CD4-positive, alpha-beta T cell treated with Interleukin-15 for 1 hour (primary cell): ENCODE measurements at regions not wholly inside any gene's neighbourhood (a gene's known extent, or its start where the extent isn't known, plus 50 kb on each side); places are given as distances from the start of the nearest gene placed in this dataset.

Experiments used
- DNase-seq: peaks from one replicate; pipeline ENCODE4 v3.0.0-alpha.2; 2020

GRCh38 chr6:106035655-106036054, 50.5 kb upstream of the PRDM1 start:
- no peak for DNase-seq

GRCh38 chr6:106033806-106034205, 52.3 kb upstream of the PRDM1 start:
- DNase-seq, result no peak

- DNase-seq, result no peak
These were observed 58.4 kb upstream of the PRDM1 start for GRCh38 chr6:106027758-106028157.

GRCh38 chr6:106026748-106027715, 59.1 kb upstream of the PRDM1 start:
- DNase-seq, result no peak

GRCh38 chr6:106025655-106026054, 60.5 kb upstream of the PRDM1 start:
- DNase-seq, result no peak

DNA sequence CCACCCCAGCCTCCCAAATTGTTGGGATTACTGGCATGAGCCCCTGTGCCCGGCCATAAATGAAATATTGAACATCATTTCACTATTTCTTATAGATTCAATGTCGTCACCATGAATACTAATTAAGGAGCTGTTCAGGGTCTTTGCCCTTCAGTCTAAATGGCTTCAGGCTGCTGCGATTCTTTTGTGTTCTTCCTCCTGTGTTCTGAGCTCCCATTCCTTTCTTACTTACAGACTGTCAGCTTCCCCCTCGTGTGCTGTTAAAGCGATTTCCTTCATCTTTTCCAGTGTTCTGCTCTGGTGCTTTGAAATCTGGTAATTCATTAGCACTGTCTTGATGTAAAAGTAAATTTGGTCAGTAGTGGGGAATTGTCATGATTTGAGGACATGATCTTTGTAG, 63.3 kb upstream of the PRDM1 start:
- no peak for DNase-seq

GRCh38 chr6:106017454-106017853, 68.7 kb upstream of the PRDM1 start:
- DNase-seq, result no peak

DNA sequence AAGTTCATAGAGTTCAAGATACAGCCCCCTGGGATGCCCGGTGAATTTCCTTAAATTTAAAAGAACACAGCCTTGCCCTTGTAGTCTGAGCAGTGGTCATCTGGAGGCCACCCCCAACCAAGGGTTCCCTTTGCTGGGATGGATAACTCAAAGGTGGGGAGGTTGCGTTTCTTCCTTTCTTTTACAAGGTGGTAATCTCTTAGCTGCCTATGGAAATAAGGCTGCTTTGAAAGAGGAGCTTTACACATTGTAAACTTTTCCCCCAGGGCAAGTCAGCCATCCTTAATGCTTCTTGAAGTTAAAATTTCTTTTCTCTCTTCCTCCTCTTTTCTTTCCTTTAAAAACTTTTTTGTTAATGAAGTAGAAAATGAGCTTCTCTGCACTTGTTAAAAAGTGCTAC, 71.2 kb upstream of the PRDM1 start:
- DNase-seq, result no peak

DNA sequence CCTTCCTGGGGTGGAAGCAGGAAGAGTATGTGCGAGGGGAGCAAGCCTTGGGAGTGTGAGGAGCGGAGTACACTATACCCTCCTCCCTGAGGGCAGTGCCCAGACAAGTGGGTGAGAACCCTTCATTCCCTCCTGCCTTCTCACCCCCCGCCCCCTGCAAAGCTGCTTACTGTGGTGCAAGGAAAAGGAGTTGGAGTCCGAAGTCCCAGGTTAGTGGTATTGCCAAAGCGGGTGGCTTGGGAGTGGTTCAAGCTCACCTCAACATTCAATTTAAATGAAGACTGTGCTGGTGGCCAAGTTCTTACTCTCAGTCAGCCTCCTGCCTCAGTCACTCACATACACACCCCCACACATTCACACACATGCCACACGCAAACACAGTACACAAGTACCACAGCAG, 74.7 kb upstream of the PRDM1 start:
- no peak for DNase-seq

DNA sequence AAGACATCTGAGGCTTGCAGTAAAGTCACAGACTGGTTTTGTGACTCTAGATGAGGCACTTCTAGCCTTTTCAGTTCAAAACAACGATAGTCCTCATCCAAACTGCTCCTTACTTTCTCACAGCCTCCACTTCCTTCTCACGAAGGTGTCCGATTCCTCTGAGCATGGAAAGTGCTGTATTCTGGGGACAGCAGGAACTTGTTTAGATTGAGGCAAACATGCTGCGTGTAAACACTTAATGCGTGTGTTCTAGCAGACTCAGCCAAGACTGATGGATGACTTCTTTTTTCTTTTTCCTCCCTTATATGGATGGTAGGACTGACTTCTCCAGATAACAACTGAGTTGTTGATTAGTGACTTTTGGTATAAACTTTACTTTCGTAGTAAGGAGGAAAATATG, 80.2 kb upstream of the PRDM1 start:
- DNase-seq, result no peak

GRCh38 chr6:106005013-106005412, 81.1 kb upstream of the PRDM1 start:
- no peak for DNase-seq

DNA sequence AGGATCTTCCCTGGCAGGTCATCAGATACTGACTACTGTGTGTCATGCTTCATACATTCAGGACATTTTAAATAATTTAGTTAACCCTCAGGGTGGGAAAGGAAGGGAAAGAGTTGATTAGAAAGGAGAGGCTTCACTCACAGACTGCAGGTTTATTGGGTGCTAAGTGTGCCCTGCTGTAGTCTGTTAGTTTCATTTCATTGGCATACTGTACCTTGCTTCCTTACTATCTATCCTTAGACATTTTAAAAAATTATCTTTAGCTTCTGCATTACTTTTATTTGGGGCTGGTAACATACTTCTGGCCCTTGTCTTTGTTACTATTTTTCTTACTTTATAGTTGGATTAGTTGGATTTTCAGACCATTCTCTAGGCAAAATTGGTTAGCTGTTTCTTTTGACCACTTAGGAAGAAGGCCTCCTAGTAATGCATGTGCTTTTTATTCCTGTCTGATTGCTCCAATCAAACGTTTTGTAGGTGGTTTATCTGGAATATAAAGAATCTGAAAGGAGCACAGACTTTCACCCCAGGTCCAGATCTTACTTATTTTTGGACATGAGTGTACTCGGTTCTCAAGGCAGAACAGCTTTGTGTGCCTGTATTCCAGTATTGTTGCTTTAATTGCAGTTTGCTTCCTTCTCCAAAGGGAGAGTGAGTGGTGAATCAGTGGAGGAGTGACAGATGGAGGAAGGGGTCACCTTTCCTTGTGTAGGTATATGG, 82.7 kb upstream of the PRDM1 start:
- no peak for DNase-seq

DNA sequence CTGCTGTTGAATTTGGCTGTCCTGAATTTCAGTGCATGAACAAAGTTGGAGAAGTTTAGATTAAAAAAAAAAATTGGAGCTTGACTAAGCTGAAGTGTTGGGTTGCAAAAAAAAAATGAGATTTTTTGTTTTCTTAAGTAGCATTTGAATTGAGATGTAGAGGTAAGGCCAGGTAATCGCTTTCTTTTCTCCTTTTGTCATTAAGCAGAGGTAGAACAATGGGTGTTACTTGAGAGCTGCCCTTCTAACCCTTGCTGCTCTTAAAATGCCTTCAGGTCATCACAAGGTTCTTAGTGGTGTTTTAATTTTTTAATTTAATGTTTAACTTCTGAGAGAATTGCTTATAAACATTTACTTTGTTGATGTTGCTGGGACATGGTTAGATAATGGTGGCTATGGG, 84.1 kb upstream of the PRDM1 start:
- DNase-seq, result no peak

DNA sequence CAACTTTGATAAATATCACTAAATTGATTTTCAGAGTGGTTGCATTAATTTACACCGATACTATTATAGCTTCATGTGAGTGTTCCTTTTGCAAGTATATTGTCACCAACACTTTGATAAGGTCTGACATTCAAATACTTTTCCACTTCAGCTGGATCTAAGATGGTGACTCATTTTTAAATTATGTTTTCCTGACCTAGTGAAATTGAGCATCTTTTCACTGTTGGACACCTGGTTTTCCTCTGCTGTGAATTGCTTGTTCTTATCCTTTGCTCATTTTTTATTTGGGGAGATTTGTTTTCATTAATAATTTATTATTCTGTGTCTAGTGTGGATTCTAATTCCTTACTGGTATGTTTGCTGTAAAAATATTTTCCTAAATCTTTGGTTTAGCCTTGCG, 85.2 kb upstream of the PRDM1 start:
- DNase-seq, result no peak

GRCh38 chr6:105997482-105997881, 88.7 kb upstream of the PRDM1 start:
- DNase-seq, result no peak

GRCh38 chr6:105995391-105995865, 90.7 kb upstream of the PRDM1 start:
- no peak for DNase-seq

GRCh38 chr6:105994591-105995390, 91.3 kb upstream of the PRDM1 start:
- DNase-seq, result peak; percentile 51

DNA sequence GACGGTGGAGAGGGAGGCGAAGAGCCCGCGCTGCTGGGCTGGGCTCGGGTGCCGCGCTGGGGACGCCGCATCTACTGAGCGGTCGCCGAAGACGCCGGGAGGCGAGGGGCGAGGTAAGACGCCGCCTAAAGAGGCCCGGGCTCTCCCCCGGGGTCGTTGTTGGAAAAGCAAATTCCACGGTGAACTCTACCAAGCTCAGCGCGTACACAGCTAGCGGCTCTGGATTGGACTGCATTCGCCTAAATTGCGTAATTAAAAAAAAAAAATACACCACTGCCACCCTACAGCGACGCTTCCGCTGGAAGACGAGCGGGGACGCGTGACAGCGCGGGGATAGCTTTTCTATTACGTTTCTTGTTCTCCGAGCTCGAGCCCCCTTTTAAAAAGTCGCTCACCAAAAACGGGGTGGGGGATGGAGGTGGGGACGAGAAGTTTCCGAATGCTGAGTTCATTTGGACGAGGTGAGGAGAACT, 92.0 kb upstream of the PRDM1 start:
- peak; percentile 57 for DNase-seq

- DNase-seq, result no peak
These were observed 92.6 kb upstream of the PRDM1 start for GRCh38 chr6:105993341-105994117.

DNA sequence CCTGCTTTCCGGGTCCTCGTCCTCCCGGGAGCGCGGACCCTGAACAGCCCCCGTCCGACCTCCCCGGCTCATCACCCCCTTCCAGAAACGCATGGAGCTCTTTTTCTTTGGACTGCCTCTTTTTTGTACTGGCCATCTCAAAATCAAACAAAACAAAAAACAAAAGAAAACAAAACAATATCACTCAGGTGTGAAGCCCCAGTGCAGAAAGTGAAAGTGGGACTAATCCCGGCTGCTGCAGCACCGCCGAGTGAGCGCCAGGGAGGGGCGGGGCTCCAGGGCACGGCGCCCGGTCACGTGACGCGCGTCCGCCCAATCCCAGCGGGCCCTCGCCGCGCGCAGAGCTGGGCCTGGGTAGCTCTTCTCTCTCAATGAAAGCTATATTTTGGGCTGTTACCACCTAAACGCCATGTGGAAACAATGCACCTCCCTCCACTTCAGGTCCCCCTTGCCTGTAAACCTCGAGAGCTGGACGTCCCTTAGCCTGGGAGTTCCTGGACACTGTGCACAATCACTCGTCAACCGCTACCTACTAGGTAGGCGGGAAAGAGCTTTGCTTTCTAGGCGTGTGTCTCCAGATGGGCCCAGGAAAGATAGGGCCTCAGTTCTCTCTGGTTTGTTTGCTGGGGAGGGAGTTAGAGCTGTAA, 93.7 kb upstream of the PRDM1 start:
- DNase-seq, result peak; percentile 89

- peak; percentile 48 for DNase-seq
These were observed 94.4 kb upstream of the PRDM1 start for GRCh38 chr6:105991561-105992314.
